Fibroblast of villous mesenchyme (primary cell): ENCODE measurements at regions not wholly inside any gene's neighbourhood (a gene's known extent, or its start where the extent isn't known, plus 50 kb on each side); places are given as distances from the start of the nearest gene placed in this dataset.

Experiments used
- DNase-seq: peaks from one replicate; pipeline ENCODE4 v3.0.0-alpha.2; 2010; ENCODE audit warnings: low read depth
- H3K4me3 ChIP-seq: 2 replicates; pipeline ENCODE4 v1.5.1; 2011; ENCODE audit warnings: low read depth, mild to moderate bottlenecking, low read length
- CTCF ChIP-seq: IDR thresholded peaks from 2 replicates; pipeline ENCODE4 v1.5.1; 2012; ENCODE audit warnings: low read depth, mild to moderate bottlenecking, low read length; ENCODE audit not compliant: insufficient read depth

DNA sequence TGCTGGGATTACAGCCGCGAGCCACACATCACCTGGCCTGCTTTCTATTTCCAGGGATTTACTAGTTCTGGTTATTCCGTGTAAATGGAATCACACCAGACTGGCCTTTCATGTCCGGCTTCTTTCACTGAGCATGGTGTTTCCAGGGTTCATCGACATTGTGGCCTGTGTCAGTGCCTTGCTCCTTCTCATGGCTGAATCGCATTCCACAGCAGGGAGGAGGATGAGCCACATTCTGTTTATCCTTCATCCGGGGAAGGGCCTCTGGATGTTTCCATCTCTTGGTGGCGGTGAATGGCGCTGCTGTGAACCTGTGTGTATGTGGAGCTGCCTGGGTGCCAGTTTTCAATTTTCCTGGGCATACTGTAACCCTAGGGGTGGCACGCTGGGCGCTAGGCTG lies 58.7 kb upstream of the RNU6ATAC start:
- TF ChIP-seq CTCF = no peak
- DNase-seq = peak; percentile 19

DNA sequence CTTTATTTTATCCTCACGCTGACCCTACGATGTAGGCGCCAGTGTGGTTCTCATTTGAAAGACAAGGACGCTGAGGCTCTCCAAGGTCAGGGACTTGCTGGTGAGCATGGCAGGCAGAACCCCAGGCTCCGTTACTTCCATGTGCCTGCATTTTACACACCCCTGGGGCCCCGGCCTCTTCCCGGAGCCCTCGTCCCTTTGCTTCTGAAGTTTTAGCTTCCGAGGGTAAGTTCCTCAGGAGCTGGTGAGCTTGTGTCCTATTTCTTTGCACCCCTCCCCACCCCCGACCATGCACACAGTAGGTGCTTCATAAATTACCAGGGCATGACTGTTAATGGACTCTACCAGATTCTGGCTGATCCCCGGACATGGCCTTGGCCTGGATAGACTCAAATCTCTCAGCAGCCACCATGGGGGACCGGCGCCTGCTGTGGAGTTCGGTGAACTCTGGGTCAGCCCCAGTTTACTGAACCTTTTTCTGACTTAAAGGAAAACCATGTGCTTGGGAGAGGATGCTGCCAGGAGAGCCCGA lies 59.3 kb upstream of the RNU6ATAC start:
- TF ChIP-seq CTCF = no peak
- DNase-seq = no peak
- H3K4me3 ChIP-seq = no peak overlapping the region

More for the DNA sequence above, 58.7 kb upstream of the RNU6ATAC start:
- H3K4me3 ChIP-seq = no peak overlapping the region

GRCh38 chr9:134224127-134224526 lies 59.8 kb upstream of the RNU6ATAC start:
- H3K4me3 ChIP-seq = no peak overlapping the region
- peak; percentile 59 for DNase-seq
- no peak for TF ChIP-seq CTCF

DNA sequence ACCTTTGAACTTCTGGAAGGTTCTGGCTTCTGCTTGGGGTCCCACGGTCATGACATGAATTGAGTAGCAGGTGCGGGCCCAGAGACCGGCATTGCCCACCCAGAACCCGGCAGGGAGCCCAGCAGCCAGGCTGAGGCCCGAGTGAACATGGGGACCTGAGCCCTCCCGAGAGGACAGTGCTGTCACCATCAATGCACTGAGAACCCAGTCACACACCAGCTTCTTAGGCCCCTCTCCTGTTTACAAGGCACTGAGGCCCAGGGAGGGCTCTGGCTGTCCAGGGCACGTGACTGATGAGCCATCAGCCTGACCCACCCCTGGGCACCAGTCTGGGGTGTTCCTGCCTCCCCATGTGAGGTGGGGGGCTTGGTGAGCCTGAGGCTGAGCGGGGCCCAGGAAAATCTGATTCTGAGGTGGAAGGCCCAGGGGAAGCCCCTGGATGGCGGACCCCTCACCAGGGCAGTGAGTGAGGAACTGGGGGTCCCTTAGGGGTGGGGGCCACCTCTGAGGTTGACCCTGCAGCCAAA lies 60.3 kb upstream of the RNU6ATAC start:
- H3K4me3 ChIP-seq = no peak overlapping the region
- no peak for DNase-seq
- TF ChIP-seq CTCF = no peak

GRCh38 chr9:134225186-134225585 lies 60.8 kb upstream of the RNU6ATAC start:
- DNase-seq = no peak
- H3K4me3 ChIP-seq = no peak overlapping the region
- TF ChIP-seq CTCF = no peak

DNA sequence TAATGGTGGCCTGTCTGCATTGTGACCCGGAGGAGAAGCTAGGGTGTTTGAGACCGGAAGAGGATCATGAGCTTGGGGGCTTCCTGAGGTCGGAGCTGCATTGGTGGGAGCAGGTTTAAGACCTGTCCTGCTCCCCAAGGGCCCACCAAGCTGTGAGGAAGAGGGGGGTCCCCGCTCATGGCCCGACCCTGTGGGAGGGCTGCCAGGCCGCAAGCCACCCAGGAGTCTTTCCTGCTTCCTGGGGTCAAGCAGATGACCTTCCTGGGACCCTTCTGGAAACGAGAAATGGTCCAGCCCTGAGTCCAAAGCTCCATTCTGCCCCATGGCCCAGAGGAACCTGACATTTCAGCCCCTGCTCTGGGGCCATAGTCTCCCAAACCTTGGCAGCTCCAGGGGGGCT lies 61.5 kb upstream of the RNU6ATAC start:
- no peak for DNase-seq
- no peak overlapping the region for H3K4me3 ChIP-seq
- TF ChIP-seq CTCF = no peak

DNA sequence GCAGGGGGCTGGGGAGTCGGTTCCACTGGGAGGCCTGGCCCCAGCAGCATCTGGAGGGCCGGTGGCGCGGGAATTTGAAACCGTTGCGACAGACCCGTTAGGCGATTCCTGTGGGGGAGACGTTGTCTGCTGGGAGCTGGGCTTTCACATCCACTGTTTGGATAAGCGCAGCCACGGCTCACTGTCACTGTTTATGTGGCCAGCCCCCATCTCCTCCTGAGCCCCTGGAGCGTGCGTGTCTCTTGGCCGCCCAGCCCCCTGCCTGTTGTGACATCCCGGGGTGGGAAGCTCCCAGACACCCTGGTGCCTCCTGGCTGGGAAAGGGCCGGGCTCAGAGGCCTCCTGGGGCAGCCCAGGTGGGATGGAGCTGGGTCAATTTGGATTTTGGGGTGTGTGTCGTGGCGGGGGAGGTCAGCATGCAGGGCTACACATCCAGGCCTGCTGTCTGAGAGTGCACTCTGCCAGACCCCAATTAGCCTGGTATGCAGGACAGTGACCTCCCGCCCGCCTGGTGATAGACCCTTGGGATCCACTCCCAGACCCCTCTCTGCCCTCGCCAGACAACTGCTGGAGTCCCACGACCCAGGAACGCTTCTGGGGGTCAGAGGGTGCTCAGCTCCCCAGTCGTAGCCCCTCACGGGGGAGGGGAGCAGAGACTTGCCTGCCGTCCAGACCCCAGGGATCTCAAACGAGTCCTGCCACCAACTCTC lies 62.0 kb upstream of the RNU6ATAC start:
- no peak for TF ChIP-seq CTCF
- peak; percentile 92 for DNase-seq

More for the DNA sequence above, 62.0 kb upstream of the RNU6ATAC start:
- H3K4me3 ChIP-seq = no peak overlapping the region
